H9 (cell line): ENCODE measurements at regions not wholly inside any gene's neighbourhood (a gene's known extent, or its start where the extent isn't known, plus 50 kb on each side); places are given as distances from the start of the nearest gene placed in this dataset.

Source experiments
- DNase-seq: peaks from one replicate; pipeline ENCODE4 v3.0.0-alpha.2; 2017
- H2AFZ ChIP-seq: one replicate; pipeline ENCODE4 v1.6.1; 2013; ENCODE audit warnings: mild to moderate bottlenecking, low read length, control low read depth, moderate library complexity
- H2AK5ac ChIP-seq: 2 replicates; pipeline ENCODE4 v1.6.1; 2013; ENCODE audit warnings: low read length, control low read depth, mixed read lengths; ENCODE audit not compliant: insufficient read length
- H2BK120ac ChIP-seq: one replicate; pipeline ENCODE4 v1.6.1; 2013; ENCODE audit warnings: low read depth, mild to moderate bottlenecking, low read length, control low read depth, inconsistent platforms; ENCODE audit not compliant: poor library complexity, severe bottlenecking
- H2BK12ac ChIP-seq: 2 replicates; pipeline ENCODE4 v1.6.1; 2013; ENCODE audit warnings: low read length, control low read depth, mixed read lengths, low read depth; ENCODE audit not compliant: insufficient read length
- H2BK15ac ChIP-seq: 2 replicates; pipeline ENCODE4 v1.6.1; 2013; ENCODE audit warnings: low read depth, low read length, control low read depth
- H2BK20ac ChIP-seq: one replicate; pipeline ENCODE4 v1.6.1; 2013; ENCODE audit warnings: low read depth, mild to moderate bottlenecking, low read length, control low read depth, inconsistent platforms; ENCODE audit not compliant: poor library complexity, severe bottlenecking
- H2BK5ac ChIP-seq: 2 replicates; pipeline ENCODE4 v1.6.1; 2013; ENCODE audit warnings: low read length, control low read depth, mixed read lengths; ENCODE audit not compliant: insufficient read length
- H3K14ac ChIP-seq: 2 replicates; pipeline ENCODE4 v1.6.1; 2013; ENCODE audit warnings: low read length, control low read depth; ENCODE audit not compliant: insufficient read depth
- H3K18ac ChIP-seq: 2 replicates; pipeline ENCODE4 v1.6.1; 2013; ENCODE audit warnings: low read depth, mild to moderate bottlenecking, mixed read lengths, low read length, control low read depth; ENCODE audit not compliant: insufficient read length
- H3K23ac ChIP-seq: 2 replicates; pipeline ENCODE4 v1.6.1; 2013; ENCODE audit warnings: low read length, control low read depth, mixed read lengths, low read depth; ENCODE audit not compliant: insufficient read length
- H3K23me2 ChIP-seq: 2 replicates; pipeline ENCODE4 v1.6.1; 2013; ENCODE audit warnings: low read depth, mild to moderate bottlenecking, mixed read lengths, low read length, control low read depth; ENCODE audit not compliant: insufficient read length, poor library complexity, severe bottlenecking
- H3K27ac ChIP-seq: 2 replicates; pipeline ENCODE4 v1.5.1; 2013; ENCODE audit warnings: low read length, control low read depth, mixed read lengths, low read depth; ENCODE audit not compliant: insufficient read length
- H3K27me3 ChIP-seq: 2 replicates; pipeline ENCODE4 v1.6.1; 2013; ENCODE audit warnings: low read length, control low read depth, inconsistent platforms; ENCODE audit not compliant: insufficient read depth
- H3K4ac ChIP-seq: 2 replicates; pipeline ENCODE4 v1.6.1; 2013; ENCODE audit warnings: low read depth, mild to moderate bottlenecking, control low read depth, inconsistent platforms, low read length, moderate library complexity
- H3K4me1 ChIP-seq: 2 replicates; pipeline ENCODE4 v1.6.1; 2013; ENCODE audit warnings: low read length, control low read depth, inconsistent platforms; ENCODE audit not compliant: insufficient read depth
- H3K4me2 ChIP-seq: 2 replicates; pipeline ENCODE4 v1.6.1; 2013; ENCODE audit warnings: low read length, control low read depth, mixed read lengths; ENCODE audit not compliant: insufficient read length, insufficient read depth
- H3K56ac ChIP-seq: 2 replicates; pipeline ENCODE4 v1.6.1; 2013; ENCODE audit warnings: low read depth, mild to moderate bottlenecking, mixed read lengths, low read length, control low read depth; ENCODE audit not compliant: insufficient read length
- H3K79me1 ChIP-seq: 2 replicates; pipeline ENCODE4 v1.6.1; 2013; ENCODE audit warnings: low read depth, mild to moderate bottlenecking, moderate library complexity, low read length, control low read depth, inconsistent platforms; ENCODE audit not compliant: insufficient read depth, poor library complexity, severe bottlenecking
- H3K79me2 ChIP-seq: 2 replicates; pipeline ENCODE4 v1.6.1; 2013; ENCODE audit warnings: low read length, control low read depth, inconsistent platforms; ENCODE audit not compliant: insufficient read depth
- H3K9ac ChIP-seq: 2 replicates; pipeline ENCODE4 v1.6.1; 2013; ENCODE audit warnings: low read length, control low read depth, mixed read lengths; ENCODE audit not compliant: insufficient read length; ENCODE audit errors: extremely low read depth
- H3K9me3 ChIP-seq: one replicate; pipeline ENCODE4 v1.6.1; 2013; ENCODE audit warnings: low read depth, low read length, inconsistent platforms; ENCODE audit not compliant: control insufficient read depth
- H3T11ph ChIP-seq: one replicate; pipeline ENCODE4 v1.6.1; 2013; ENCODE audit warnings: mild to moderate bottlenecking, low read length, control low read depth, inconsistent platforms
- H4K20me1 ChIP-seq: one replicate; pipeline ENCODE4 v1.6.1; 2013; ENCODE audit not compliant: control insufficient read depth, insufficient read length, insufficient read depth
- H4K5ac ChIP-seq: 2 replicates; pipeline ENCODE4 v1.6.1; 2013; ENCODE audit warnings: low read depth, mild to moderate bottlenecking, mixed read lengths, low read length, control low read depth; ENCODE audit not compliant: insufficient read length
- H4K8ac ChIP-seq: replicated peaks from 2 replicates; pipeline ENCODE4 v1.6.1; 2013; ENCODE audit warnings: low read length, control low read depth, mixed read lengths, low read depth; ENCODE audit not compliant: insufficient read length
- H4K91ac ChIP-seq: 2 replicates; pipeline ENCODE4 v1.6.1; 2013; ENCODE audit warnings: low read depth, mild to moderate bottlenecking, moderate library complexity, mixed read lengths, low read length, control low read depth; ENCODE audit not compliant: insufficient read length
- H3K27ac Mint-ChIP-seq, 3 experiments: 2 replicates in 2 of 3; 3 replicates in 1 of 3; pipeline ENCODE4 v1.8.0; 2020 to 2021; ENCODE audit warnings: mixed read lengths in 3 of 3, mild to moderate bottlenecking in 1 of 3, moderate library complexity in 1 of 3
- H3K27me3 Mint-ChIP-seq: 2 replicates; pipeline ENCODE4 v1.8.0; 2021; ENCODE audit warnings: low read depth, mild to moderate bottlenecking, moderate library complexity, mixed read lengths
- H3K36me3 Mint-ChIP-seq, 3 experiments: 2 replicates in 2 of 3; 3 replicates in 1 of 3; pipeline ENCODE4 v1.8.0; 2020 to 2021; ENCODE audit warnings: low read depth in 3 of 3, mixed read lengths in 3 of 3; ENCODE audit not compliant: insufficient read depth in 1 of 3
- H3K4me1 Mint-ChIP-seq, 2 experiments: 2 replicates each; pipeline ENCODE4 v1.8.0; 2020; ENCODE audit warnings: mixed read lengths in 2 of 2
- H3K4me3 Mint-ChIP-seq, 2 experiments: 2 replicates in 1 of 2; 3 replicates in 1 of 2; pipeline ENCODE4 v1.8.0; 2020 to 2021; ENCODE audit warnings: mild to moderate bottlenecking in 2 of 2, mixed read lengths in 2 of 2, moderate library complexity in 1 of 2
- H3K9me3 Mint-ChIP-seq, 2 experiments: 2 replicates in 1 of 2; 3 replicates in 1 of 2; pipeline ENCODE4 v1.8.0; 2020; ENCODE audit warnings: mild to moderate bottlenecking in 2 of 2, mixed read lengths in 2 of 2, moderate library complexity in 1 of 2
- CTCF ChIP-seq: fragments of 200-600 bp; sonication (generic); conservative IDR thresholded peaks from 3 replicates; pipeline ENCODE4 v1.8.0; 2021; ENCODE audit warnings: antibody characterized with exemption, mild to moderate bottlenecking
- WGBS: extraction: QIAGEN DNeasy Blood & Tissue Kit; methylation state at CpG from one replicate; pipeline ENCODE4 v1.1.7; 2013; ENCODE audit warnings: missing lambda C conversion rate, low lambda C conversion rate, mixed read lengths; ENCODE audit not compliant: insufficient read length; ENCODE audit errors: extremely low coverage; 5-methylcytosine and 5-hydroxymethylcytosine counted together

- Histone ChIP-seq H3K9me3 (no peaks in the 10 kb centered on the region), H2BK120ac (no peak overlapping the region), H3K4me2 (no peak overlapping the region), H3K79me1 (no peaks in the 10 kb centered on the region), H3K27me3 (no peaks in the 10 kb centered on the region), H4K20me1 (no peaks in the 10 kb centered on the region), H3K4me1 (no peaks in the 10 kb centered on the region), H4K5ac (no peak overlapping the region), H3K23me2 (no peaks in the 10 kb centered on the region), H3K18ac (no peak overlapping the region), H3K27ac (no peak overlapping the region), H2BK12ac (no peak overlapping the region), H2BK15ac (no peak overlapping the region), H3K4ac (no peak overlapping the region), H2AFZ (no peak overlapping the region), H3K79me2 (no peaks in the 10 kb centered on the region), H3K56ac (no peak overlapping the region), H3K14ac (no peak overlapping the region), H2BK20ac (no peak overlapping the region), H4K8ac (no peak overlapping the region), H3K23ac (no peak overlapping the region), H2AK5ac (no peak overlapping the region), H4K91ac (no peak overlapping the region), H3K9ac (no peak overlapping the region), H3T11ph (no peak overlapping the region), H2BK5ac (no peak overlapping the region)
- Mint-ChIP-seq H3K27ac (no peak overlapping the region), H3K27me3 (no peaks in the 10 kb centered on the region), H3K36me3 (no peaks in the 10 kb centered on the region), H3K9me3 (no peaks in the 10 kb centered on the region), H3K4me1 (no peaks in the 10 kb centered on the region), H3K4me3 (no peak overlapping the region)
- no peak for TF ChIP-seq CTCF
- no CpG with 5 or more reads among the region's 1 CpG for WGBS
- DNase-seq: no peak
Observed at GRCh38 chr1:217196616-217197015, 434.3 kb downstream of the GPATCH2 start.
